GM21390 (cell line): ENCODE measurements at regions not wholly inside any gene's neighbourhood (a gene's known extent, or its start where the extent isn't known, plus 50 kb on each side); places are given as distances from the start of the nearest gene placed in this dataset.

Experiments used
- ATAC-seq: cut with Tn5 transposase; IDR thresholded peaks from one replicate; pipeline ENCODE4 v1.9.1; 2021; ENCODE audit not compliant: unreplicated experiment

DNA sequence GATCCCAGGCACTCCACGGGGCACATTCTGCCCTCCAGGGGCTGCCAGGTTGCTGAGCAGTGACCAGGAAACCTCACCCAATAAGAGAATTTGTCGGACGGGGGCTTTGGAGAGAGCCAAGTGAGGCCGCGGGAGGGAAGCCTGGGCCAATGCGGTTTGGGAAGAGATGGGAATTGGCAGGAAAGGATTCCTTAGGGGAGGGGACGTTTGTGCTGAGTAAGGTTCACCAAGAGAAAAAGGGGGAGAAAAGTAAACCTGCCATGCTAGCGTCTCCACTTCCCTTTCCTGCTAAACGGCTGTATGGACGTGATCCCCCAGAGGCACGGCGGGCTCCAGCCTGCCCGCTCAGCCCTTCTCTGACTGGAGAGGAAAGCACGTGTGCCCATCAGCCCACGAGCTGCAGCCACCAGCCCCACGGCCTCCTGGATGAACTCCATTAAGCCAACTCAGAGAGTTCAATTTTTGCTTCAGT, 194.4 kb upstream of the ID2 start:
- peak; percentile 28 for ATAC-seq

- peak; percentile 78 for ATAC-seq
These were observed 193.7 kb upstream of the ID2 start for GRCh38 chr2:8488001-8488738.

DNA sequence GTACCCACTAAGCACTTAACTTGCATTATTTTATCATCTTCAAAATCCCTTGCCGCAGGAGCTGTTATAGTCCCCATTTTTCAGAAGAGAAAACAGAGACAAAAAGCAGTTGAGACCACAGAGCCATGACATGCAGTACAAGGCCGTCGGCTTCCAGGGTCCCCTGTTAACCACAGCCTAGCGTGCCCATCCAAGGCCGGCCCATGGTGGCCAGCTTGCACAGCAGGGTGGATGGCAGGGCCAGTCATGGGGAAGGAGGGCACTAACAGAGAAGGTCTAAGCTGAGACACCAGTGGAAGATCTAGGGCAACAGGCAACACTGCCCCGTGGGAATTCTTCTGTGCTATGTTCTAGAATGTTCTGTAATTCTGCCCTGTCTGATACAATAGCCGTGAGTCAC, 192.6 kb upstream of the ID2 start:
- ATAC-seq: no peak

GRCh38 chr2:8489751-8490150, 192.1 kb upstream of the ID2 start:
- ATAC-seq: no peak

DNA sequence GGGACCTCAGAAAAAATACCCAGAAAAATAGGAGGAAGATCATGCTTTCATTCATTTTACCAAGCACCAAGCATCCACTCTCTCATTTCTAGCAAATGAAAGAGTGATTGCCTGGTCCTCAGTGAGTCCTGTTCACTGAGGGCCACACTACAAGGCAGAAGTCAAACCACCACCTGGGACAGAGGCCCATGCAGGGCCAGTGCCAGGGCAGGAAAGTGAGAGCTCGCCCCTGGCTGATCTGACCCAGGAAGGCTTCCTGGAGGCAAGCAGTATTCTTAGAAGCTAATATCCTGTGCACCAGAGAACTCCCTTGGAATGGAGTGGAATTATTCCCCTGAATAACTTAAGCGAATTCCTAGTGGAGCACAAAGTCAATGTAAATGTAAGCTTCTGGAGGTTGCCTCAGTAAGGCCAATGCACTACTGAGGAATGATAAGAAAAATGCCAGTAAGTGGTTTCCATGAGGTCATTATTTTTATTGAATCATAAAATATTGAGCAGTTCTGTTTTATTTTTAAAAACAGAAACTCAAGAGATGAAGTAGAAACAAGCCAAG, 191.6 kb upstream of the ID2 start:
- no peak for ATAC-seq

DNA sequence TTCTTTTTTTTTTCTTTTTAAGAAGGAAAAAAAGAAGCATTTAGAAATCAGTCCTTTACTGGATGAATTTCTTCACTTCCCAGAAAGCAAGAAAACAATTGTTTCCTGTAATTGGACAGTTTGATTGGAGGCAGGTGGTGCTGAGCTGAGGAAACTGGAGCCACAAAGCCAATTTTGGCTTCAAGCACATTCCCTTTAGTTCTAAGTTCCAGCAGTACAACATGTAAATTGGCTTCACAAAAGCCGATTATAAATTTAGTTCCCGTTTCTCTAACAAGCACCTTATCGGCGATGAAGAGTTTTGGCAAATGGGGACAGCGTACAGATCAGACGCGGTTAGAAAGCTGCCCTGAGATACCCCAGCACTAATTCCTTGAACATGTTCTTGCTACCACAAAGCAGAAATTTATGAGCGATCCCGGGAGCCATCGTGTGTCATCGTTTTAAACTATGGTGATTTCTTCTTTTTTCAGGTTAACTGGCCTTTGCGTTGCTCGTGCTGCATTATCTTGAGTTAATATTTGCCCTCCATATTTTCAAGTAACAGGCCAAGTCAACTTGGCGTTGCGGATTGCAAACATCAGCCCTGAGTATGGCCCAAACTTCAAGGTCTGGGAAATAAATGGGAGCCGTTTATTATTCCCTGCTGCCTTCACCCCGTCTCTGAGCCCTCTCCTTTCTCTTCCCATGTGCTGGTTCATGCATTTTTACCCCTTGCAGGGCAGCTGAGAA, 190.4 kb upstream of the ID2 start:
- no peak for ATAC-seq

DNA sequence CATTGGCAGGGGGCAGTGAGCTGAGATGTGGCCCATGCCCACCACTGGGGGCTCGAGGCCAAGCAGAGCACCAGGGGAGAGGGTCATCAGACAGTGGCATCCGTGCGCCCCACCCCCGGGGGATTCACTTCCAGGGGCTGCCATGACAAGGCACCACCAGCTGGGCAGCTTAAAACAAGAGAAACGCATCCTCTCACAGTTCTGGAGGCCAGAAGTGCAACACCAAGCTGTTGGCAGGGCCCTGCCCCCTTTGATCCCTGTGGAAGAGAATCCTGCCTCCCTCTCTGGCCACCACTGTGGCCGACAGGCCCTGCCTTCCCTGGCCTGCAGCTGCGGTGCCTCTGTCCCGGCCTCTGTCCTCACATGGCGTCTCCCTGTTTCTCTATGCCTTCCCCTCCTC, 187.7 kb upstream of the ID2 start:
- ATAC-seq: no peak

- no peak for ATAC-seq
These were observed 187.3 kb upstream of the ID2 start for GRCh38 chr2:8494589-8494988.

GRCh38 chr2:8495189-8495989, 186.5 kb upstream of the ID2 start:
- no peak for ATAC-seq

GRCh38 chr2:8496079-8496478, 185.8 kb upstream of the ID2 start:
- no peak for ATAC-seq

- no peak for ATAC-seq
These were observed 185.2 kb upstream of the ID2 start for GRCh38 chr2:8496617-8497016.

GRCh38 chr2:8498994-8499393, 182.9 kb upstream of the ID2 start:
- ATAC-seq: no peak

DNA sequence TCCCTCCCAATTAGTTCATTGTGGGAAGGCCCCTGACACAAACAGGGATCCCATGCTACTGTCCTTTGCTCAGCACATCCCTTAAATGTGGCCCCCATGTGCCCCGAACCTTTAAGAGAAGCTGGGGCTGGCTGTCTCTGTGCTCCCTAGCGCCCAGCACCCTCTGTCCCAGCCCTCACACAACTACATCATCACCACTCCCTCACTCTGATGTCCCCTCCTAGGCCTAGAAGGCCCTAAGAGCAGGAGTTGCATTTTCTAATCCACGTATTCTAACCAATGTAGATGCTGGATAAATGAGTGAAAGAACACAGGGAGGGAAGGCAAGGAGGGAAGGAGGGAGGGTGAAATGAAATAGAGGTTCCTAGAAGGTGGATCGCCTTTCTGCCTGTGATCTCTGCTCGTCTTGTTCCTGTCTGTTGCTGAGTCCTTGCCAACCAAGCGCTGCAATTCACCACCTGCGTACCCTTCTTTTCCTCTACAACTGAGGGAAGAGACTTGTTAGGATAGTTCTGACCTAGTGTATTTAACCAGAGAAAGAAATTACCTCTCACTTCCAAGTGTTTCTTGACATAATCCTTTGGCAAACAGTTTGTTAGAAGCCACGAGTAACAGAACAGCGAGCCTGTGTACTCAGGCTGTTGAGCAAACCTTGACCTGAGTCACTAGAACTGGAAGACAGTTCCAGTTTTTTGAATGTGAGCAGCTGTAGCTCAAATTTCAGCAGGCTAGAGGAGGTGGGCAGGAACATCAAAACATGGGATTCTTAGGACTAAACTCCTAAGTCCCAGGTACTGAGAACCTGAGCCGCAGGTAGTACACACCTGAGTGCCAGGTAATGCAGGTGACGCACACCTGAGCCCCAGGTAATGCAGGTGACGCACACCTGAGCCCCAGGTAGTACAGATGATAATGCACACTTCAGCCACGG, 181.5 kb upstream of the ID2 start:
- no peak for ATAC-seq

DNA sequence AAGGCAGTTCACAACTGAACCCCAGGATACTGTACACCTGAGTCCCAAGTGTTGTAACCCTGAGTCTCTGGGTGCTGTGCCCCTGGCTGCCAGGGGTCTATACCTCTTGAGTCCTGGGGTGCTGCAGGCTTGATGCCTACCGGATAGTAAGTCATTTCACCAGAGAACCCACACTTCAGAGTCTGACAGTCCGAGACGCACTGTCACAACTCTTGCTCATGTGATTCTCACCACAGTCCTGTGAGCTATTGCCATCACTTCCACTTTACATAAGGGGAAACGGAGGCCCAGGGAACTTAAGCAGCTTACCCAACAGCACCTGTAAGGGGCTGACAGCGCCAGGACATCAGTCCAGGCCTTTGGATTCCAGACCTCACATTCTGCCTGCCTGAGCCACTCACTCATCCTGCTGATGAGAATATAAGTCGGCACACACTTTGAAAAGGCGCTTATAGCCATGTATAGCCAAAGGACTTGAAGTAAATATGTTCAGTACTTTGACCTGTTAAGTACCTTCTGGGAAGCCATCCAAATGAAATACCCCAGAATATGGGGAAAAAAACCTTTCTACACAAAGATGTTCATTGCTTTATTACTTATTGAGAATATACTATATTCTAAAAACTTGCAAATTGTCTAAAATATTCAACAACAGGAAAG, 180.7 kb upstream of the ID2 start:
- ATAC-seq: no peak

DNA sequence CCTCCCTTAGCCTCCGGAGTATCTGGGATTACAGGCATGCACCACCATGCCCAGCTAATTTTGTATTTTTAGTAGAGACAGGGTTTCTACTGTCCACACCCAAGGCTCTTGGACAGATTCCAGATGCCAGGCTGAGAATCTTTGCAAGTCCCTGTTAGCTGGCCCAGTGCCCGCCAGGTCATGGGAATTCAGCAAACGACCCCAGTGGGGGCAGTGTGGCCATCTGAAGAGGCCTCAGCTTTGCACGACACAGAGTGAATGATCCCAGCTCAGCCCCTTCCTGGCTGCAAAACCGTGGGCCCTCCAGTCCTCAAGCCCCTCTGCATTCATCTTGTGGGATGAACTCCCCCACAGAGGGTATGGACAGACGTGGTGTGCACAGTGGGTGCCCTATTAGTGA, 179.5 kb upstream of the ID2 start:
- ATAC-seq: no peak

- no peak for ATAC-seq
These were observed 176.4 kb upstream of the ID2 start for GRCh38 chr2:8505311-8505920.

DNA sequence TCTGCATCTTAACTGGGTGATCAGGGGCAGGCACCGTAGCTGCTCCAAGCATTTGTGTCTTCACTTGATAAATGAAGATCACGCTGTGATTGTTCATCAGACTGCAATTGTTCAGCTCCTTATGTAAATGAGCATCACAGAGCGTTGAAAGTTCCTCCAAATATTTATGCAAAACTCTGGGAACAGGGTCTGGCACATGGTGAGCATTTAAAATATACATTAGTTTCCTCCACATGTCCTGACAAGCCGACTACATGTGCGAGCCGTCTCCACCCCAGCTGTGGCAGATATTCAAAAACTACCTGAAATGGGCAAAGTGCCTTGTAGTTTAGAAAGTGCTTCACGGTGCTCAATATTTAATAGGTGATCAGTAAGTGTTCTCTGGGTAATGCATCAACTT, 175.1 kb upstream of the ID2 start:
- no peak for ATAC-seq

GRCh38 chr2:8508766-8509165, 173.1 kb upstream of the ID2 start:
- ATAC-seq: no peak

- ATAC-seq: no peak
These were observed 172.2 kb upstream of the ID2 start for GRCh38 chr2:8509621-8510020.
